HUES64 (cell line): ENCODE measurements at regions not wholly inside any gene's neighbourhood (a gene's known extent, or its start where the extent isn't known, plus 50 kb on each side); places are given as distances from the start of the nearest gene placed in this dataset.

ENCODE experiments used
- H3K27ac ChIP-seq: 2 replicates; pipeline ENCODE4 v1.7.0; 2013; ENCODE audit warnings: low read depth, low read length, inconsistent platforms
- H3K27me3 ChIP-seq: 2 replicates; pipeline ENCODE4 v1.6.1; 2013; ENCODE audit warnings: mild to moderate bottlenecking, low read length; ENCODE audit not compliant: insufficient read depth
- H3K36me3 ChIP-seq: 2 replicates; pipeline ENCODE4 v1.6.1; 2013; ENCODE audit warnings: mild to moderate bottlenecking, low read length; ENCODE audit not compliant: insufficient read depth
- H3K4me1 ChIP-seq: 2 replicates; pipeline ENCODE4 v1.6.1; 2013; ENCODE audit warnings: mild to moderate bottlenecking, low read length, moderate library complexity; ENCODE audit not compliant: insufficient read depth
- H3K4me3 ChIP-seq: 2 replicates; pipeline ENCODE4 v1.5.1; 2013; ENCODE audit warnings: mild to moderate bottlenecking, low read length, moderate library complexity
- H3K9ac ChIP-seq: 2 replicates; pipeline ENCODE4 v1.6.1; 2013; ENCODE audit warnings: mild to moderate bottlenecking, low read depth, low read length
- H3K9me3 ChIP-seq: 2 replicates; pipeline ENCODE4 v1.6.1; 2013; ENCODE audit warnings: low read depth, low read length; ENCODE audit not compliant: insufficient read depth
- WGBS: fragments of 150-250, 120-280 bp; methylation state at CpG from one replicate; pipeline ENCODE4 v1.1.7; 2013; ENCODE audit warnings: missing lambda C conversion rate; 5-methylcytosine and 5-hydroxymethylcytosine counted together

GRCh38 chr5:3043600-3043999, 292.1 kb upstream of the IRX2 start:
- Histone ChIP-seq H3K9me3 (no peaks in the 10 kb centered on the region), H3K27ac (no peak overlapping the region), H3K4me1 (no peaks in the 10 kb centered on the region), H3K36me3 (no peaks in the 10 kb centered on the region), H3K9ac (no peak overlapping the region), H3K4me3 (no peak overlapping the region), H3K27me3 (no peaks in the 10 kb centered on the region)

GRCh38 chr5:3041001-3041400, 289.5 kb upstream of the IRX2 start:
- H3K4me1 ChIP-seq, result no peaks in the 10 kb centered on the region
- no peak overlapping the region for H3K27ac ChIP-seq
- no peaks in the 10 kb centered on the region for H3K27me3 ChIP-seq
- no peaks in the 10 kb centered on the region for H3K9me3 ChIP-seq
- WGBS, result 88% methylated on average over 4 of the region's 4 CpGs
- H3K9ac ChIP-seq, result no peak overlapping the region
- H3K4me3 ChIP-seq, result no peak overlapping the region
- no peaks in the 10 kb centered on the region for H3K36me3 ChIP-seq

GRCh38 chr5:3036041-3036788, 284.7 kb upstream of the IRX2 start:
- H3K36me3 ChIP-seq, result no peaks in the 10 kb centered on the region
- H3K9me3 ChIP-seq, result no peaks in the 10 kb centered on the region
- H3K4me1 ChIP-seq, result 0 out of 2 replicates have a peak, but pooled peaks cover 3% of the 10 kb centered on the region
- WGBS, result 88% methylated on average over 12 of the region's 14 CpGs
- H3K4me3 ChIP-seq, result no peak overlapping the region
- no peaks in the 10 kb centered on the region for H3K27me3 ChIP-seq
- no peak overlapping the region for H3K27ac ChIP-seq
- H3K9ac ChIP-seq, result no peak overlapping the region

GRCh38 chr5:3035452-3035851, 284.0 kb upstream of the IRX2 start:
- Histone ChIP-seq H3K9me3 (no peaks in the 10 kb centered on the region), H3K27ac (no peak overlapping the region), H3K4me1 (0 out of 2 replicates have a peak, but pooled peaks cover 3% of the 10 kb centered on the region), H3K36me3 (no peaks in the 10 kb centered on the region), H3K4me3 (no peak overlapping the region), H3K9ac (no peak overlapping the region), H3K27me3 (no peaks in the 10 kb centered on the region)
- 96% methylated on average over 5 of the region's 5 CpGs for WGBS

GRCh38 chr5:3034881-3035280, 283.4 kb upstream of the IRX2 start:
- H3K27ac ChIP-seq, result no peak overlapping the region
- no peaks in the 10 kb centered on the region for H3K36me3 ChIP-seq
- no peaks in the 10 kb centered on the region for H3K27me3 ChIP-seq
- no peak overlapping the region for H3K4me3 ChIP-seq
- WGBS, result 74% methylated on average over 1 of the region's 1 CpG
- no peak overlapping the region for H3K9ac ChIP-seq
- H3K4me1 ChIP-seq, result 0 out of 2 replicates have a peak, but pooled peaks cover 3% of the 10 kb centered on the region
- no peaks in the 10 kb centered on the region for H3K9me3 ChIP-seq

- Histone ChIP-seq H3K27me3 (no peaks in the 10 kb centered on the region), H3K36me3 (no peaks in the 10 kb centered on the region), H3K27ac (no peak overlapping the region), H3K4me1 (0 out of 2 replicates have a peak, but pooled peaks cover 3% of the 10 kb centered on the region), H3K9ac (no peak overlapping the region), H3K9me3 (no peaks in the 10 kb centered on the region), H3K4me3 (no peak overlapping the region)
- 91% methylated on average over 3 of the region's 3 CpGs for WGBS
Measured at GRCh38 chr5:3034449-3034848, 283.0 kb upstream of the IRX2 start.

GRCh38 chr5:3033033-3033755, 281.7 kb upstream of the IRX2 start:
- Histone ChIP-seq H3K4me1 (0 out of 2 replicates have a peak, but pooled peaks cover 3% of the 10 kb centered on the region), H3K9me3 (no peaks in the 10 kb centered on the region), H3K36me3 (no peaks in the 10 kb centered on the region), H3K9ac (no peak overlapping the region), H3K27me3 (no peaks in the 10 kb centered on the region), H3K4me3 (no peak overlapping the region), H3K27ac (no peak overlapping the region)
- WGBS, result 83% methylated on average over 12 of the region's 12 CpGs

- no peaks in the 10 kb centered on the region for H3K9me3 ChIP-seq
- WGBS, result 71% methylated on average over 6 of the region's 6 CpGs
Measured at GRCh38 chr5:3032513-3032912, 281.0 kb upstream of the IRX2 start.

GRCh38 chr5:3031733-3032378, 280.4 kb upstream of the IRX2 start:
- Histone ChIP-seq H3K27ac (no peak overlapping the region), H3K4me1 (0 out of 2 replicates have a peak, but pooled peaks cover 3% of the 10 kb centered on the region), H3K36me3 (no peaks in the 10 kb centered on the region), H3K27me3 (no peaks in the 10 kb centered on the region), H3K9me3 (no peaks in the 10 kb centered on the region), H3K9ac (no peak overlapping the region), H3K4me3 (no peak overlapping the region)
- WGBS, result 92% methylated on average over 15 of the region's 16 CpGs

More at GRCh38 chr5:3032513-3032912, 281.0 kb upstream of the IRX2 start:
- no peak overlapping the region for H3K9ac ChIP-seq
- H3K4me3 ChIP-seq, result no peak overlapping the region
- H3K27me3 ChIP-seq, result no peaks in the 10 kb centered on the region
- 0 out of 2 replicates have a peak, but pooled peaks cover 3% of the 10 kb centered on the region for H3K4me1 ChIP-seq
- H3K36me3 ChIP-seq, result no peaks in the 10 kb centered on the region
- no peak overlapping the region for H3K27ac ChIP-seq

GRCh38 chr5:3030511-3031165, 279.2 kb upstream of the IRX2 start:
- Histone ChIP-seq H3K9me3 (no peaks in the 10 kb centered on the region), H3K9ac (no peak overlapping the region), H3K4me1 (0 out of 2 replicates have a peak, but pooled peaks cover 3% of the 10 kb centered on the region), H3K4me3 (no peak overlapping the region), H3K27ac (no peak overlapping the region), H3K27me3 (no peaks in the 10 kb centered on the region), H3K36me3 (no peaks in the 10 kb centered on the region)
- WGBS, result 95% methylated on average over 21 of the region's 21 CpGs
